ENCODE measurements at regions not wholly inside any gene's neighbourhood (a gene's known extent, or its start where the extent isn't known, plus 50 kb on each side); places are given as distances from the start of the nearest gene placed in this dataset.
A peak's percentile ranks its signal among the peaks of the same experiment; 100 is the strongest.

- Histone ChIP-seq H3K9me3 (ENCODE audit: low read depth, low read length) (no peaks in the 10 kb centered on the region), H3K4me3 (ENCODE audit: insufficient read depth, low read length) (no peak overlapping the region), H2AFZ (ENCODE audit: low read length) (no peak overlapping the region), H3K4me2 (ENCODE audit: insufficient read depth, low read length) (no peak overlapping the region), H4K20me1 (ENCODE audit: insufficient read depth, low read length) (no peaks in the 10 kb centered on the region), H3K4me1 (ENCODE audit: insufficient read depth, low read length) (no peaks in the 10 kb centered on the region), H3K27me3 (ENCODE audit: insufficient read depth, low read length) (no peaks in the 10 kb centered on the region), H3K36me3 (ENCODE audit: insufficient read depth, low read length) (no peaks in the 10 kb centered on the region), H3K79me2 (ENCODE audit: insufficient read depth, low read length) (no peaks in the 10 kb centered on the region), H3K27ac (ENCODE audit: low read depth, low read length) (no peak overlapping the region)
- no peak for TF ChIP-seq CTCF (IDR thresholded peaks at IDR 0.05; ENCODE audit: extremely low read depth, low read depth, low read length)
- DNase-seq (ENCODE audit: insufficient read length, low spot score, missing footprints) = no peak
These were observed 110.5 kb upstream of the MAGI2 start for GRCh38 chr7:79563821-79564522.

- Histone ChIP-seq H3K9me3 (ENCODE audit: low read depth, low read length) (no peaks in the 10 kb centered on the region), H3K27ac (ENCODE audit: low read depth, low read length) (no peak overlapping the region), H3K4me1 (ENCODE audit: insufficient read depth, low read length) (no peaks in the 10 kb centered on the region), H3K27me3 (ENCODE audit: insufficient read depth, low read length) (no peaks in the 10 kb centered on the region), H3K36me3 (ENCODE audit: insufficient read depth, low read length) (no peaks in the 10 kb centered on the region), H4K20me1 (ENCODE audit: insufficient read depth, low read length) (no peaks in the 10 kb centered on the region), H3K79me2 (ENCODE audit: insufficient read depth, low read length) (no peaks in the 10 kb centered on the region), H2AFZ (ENCODE audit: low read length) (no peak overlapping the region), H3K4me2 (ENCODE audit: insufficient read depth, low read length) (no peak overlapping the region), H3K4me3 (ENCODE audit: insufficient read depth, low read length) (no peak overlapping the region)
- no peak for TF ChIP-seq CTCF (IDR thresholded peaks at IDR 0.05; ENCODE audit: extremely low read depth, low read depth, low read length)
- DNase-seq (ENCODE audit: insufficient read length, low spot score, missing footprints) = no peak
These were observed 102.1 kb upstream of the MAGI2 start for GRCh38 chr7:79555571-79555970.

GRCh38 chr7:79553811-79554555 lies 100.5 kb upstream of the MAGI2 start:
- DNase-seq (ENCODE audit: insufficient read length, low spot score, missing footprints) = peak; percentile 50
- no peaks in the 10 kb centered on the region for H3K36me3 ChIP-seq (ENCODE audit: insufficient read depth, low read length)
- H4K20me1 ChIP-seq (ENCODE audit: insufficient read depth, low read length) = no peaks in the 10 kb centered on the region
- H3K27ac ChIP-seq (ENCODE audit: low read depth, low read length) = peak overlapping the region; percentile 1
- TF ChIP-seq CTCF (IDR thresholded peaks at IDR 0.05; ENCODE audit: extremely low read depth, low read depth, low read length) = no peak
- H3K4me1 ChIP-seq (ENCODE audit: insufficient read depth, low read length) = no peaks in the 10 kb centered on the region
- no peaks in the 10 kb centered on the region for H3K9me3 ChIP-seq (ENCODE audit: low read depth, low read length)
- H3K27me3 ChIP-seq (ENCODE audit: insufficient read depth, low read length) = no peaks in the 10 kb centered on the region
- no peaks in the 10 kb centered on the region for H3K79me2 ChIP-seq (ENCODE audit: insufficient read depth, low read length)
- H3K4me2 ChIP-seq (ENCODE audit: insufficient read depth, low read length) = peak overlapping the region; percentile 10
- peak overlapping the region; percentile 70 for H2AFZ ChIP-seq (ENCODE audit: low read length)
- H3K4me3 ChIP-seq (ENCODE audit: insufficient read depth, low read length) = no peak overlapping the region

- Histone ChIP-seq H2AFZ (ENCODE audit: low read length) (no peak overlapping the region), H3K27me3 (ENCODE audit: insufficient read depth, low read length) (no peaks in the 10 kb centered on the region), H3K27ac (ENCODE audit: low read depth, low read length) (no peak overlapping the region), H3K4me1 (ENCODE audit: insufficient read depth, low read length) (no peaks in the 10 kb centered on the region), H3K79me2 (ENCODE audit: insufficient read depth, low read length) (no peaks in the 10 kb centered on the region), H3K4me2 (ENCODE audit: insufficient read depth, low read length) (no peak overlapping the region), H3K4me3 (ENCODE audit: insufficient read depth, low read length) (no peak overlapping the region), H3K36me3 (ENCODE audit: insufficient read depth, low read length) (no peaks in the 10 kb centered on the region), H4K20me1 (ENCODE audit: insufficient read depth, low read length) (no peaks in the 10 kb centered on the region), H3K9me3 (ENCODE audit: low read depth, low read length) (no peaks in the 10 kb centered on the region)
- no peak for TF ChIP-seq CTCF (IDR thresholded peaks at IDR 0.05; ENCODE audit: extremely low read depth, low read depth, low read length)
- DNase-seq (ENCODE audit: insufficient read length, low spot score, missing footprints) = no peak
These were observed 99.0 kb upstream of the MAGI2 start for GRCh38 chr7:79552463-79552862.
